ENCODE measurements at regions not wholly inside any gene's neighbourhood (a gene's known extent, or its start where the extent isn't known, plus 50 kb on each side); places are given as distances from the start of the nearest gene placed in this dataset.

DNA sequence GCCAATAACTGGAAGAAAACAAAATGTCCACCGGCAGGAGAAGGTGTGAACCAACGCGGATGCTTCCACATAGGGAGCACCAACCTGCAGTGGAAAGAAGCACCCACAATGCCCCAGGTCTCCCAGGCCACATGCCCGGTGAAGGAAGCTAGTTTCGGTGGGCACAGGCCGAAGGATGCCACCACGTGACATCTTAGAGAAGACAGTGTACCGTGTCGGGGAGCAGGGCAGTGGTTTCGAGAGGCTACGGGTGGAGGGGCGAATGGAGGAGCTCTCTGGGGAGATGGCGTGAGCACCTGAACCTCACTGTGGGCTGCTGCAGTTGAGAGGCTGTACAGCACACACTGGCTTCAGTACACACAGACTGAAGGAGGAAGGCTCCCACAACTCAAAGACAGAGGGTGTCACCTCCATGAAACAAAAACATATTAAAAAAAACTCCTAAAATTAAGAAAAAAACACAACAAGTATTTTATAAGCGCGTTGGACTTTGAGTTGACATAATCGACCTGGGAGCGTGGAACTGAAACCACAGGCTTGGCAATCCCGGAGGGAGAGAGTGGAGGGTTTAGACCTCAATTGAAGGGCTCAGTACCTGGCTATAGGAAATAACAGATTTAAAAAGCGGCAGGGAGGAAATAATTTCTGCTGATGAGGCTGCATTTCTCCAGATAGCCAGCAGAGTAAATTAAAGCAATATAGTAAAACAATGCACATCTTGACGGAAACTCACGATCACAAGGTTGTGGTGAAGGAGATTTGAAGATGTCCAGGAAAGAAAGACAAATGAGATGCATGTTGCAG lies 160.1 kb downstream of the RTP5 start:
- Histone ChIP-seq H2AFZ (ENCODE audit: low read depth, low read length) (no peak overlapping the region), H3K27me3 (ENCODE audit: insufficient read depth, low read length) (peaks cover 22% of the 10 kb centered on the region), H3K9me3 (ENCODE audit: low read length) (no peaks in the 10 kb centered on the region), H3K4me3 (ENCODE audit: low read length) (no peak overlapping the region), H3K36me3 (ENCODE audit: insufficient read depth, low read length) (no peaks in the 10 kb centered on the region), H3K4me1 (ENCODE audit: insufficient read depth, low read length) (no peaks in the 10 kb centered on the region)

DNA sequence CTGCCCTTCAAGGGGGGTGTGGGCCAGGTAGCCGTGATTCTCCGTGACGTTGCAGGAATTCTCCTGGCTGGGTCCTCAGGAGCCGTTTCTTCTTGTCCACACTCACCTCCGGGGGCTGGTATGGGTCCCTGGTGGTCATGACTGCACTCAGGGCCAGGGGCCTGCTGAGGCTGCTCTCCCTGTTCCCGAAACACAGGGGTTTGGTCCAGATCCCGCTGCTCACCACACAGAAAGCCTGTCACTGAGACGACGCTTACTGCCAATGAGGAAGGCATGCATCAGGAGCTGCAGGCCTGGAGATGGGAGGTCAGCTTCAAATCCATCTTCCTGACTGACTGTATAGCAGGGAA lies 160.7 kb downstream of the RTP5 start:
- Histone ChIP-seq H3K4me1 (ENCODE audit: insufficient read depth, low read length) (no peaks in the 10 kb centered on the region), H2AFZ (ENCODE audit: low read depth, low read length) (no peak overlapping the region), H3K4me3 (ENCODE audit: low read length) (no peak overlapping the region), H3K27me3 (ENCODE audit: insufficient read depth, low read length) (peaks cover 26% of the 10 kb centered on the region), H3K9me3 (ENCODE audit: low read length) (no peaks in the 10 kb centered on the region), H3K36me3 (ENCODE audit: insufficient read depth, low read length) (no peaks in the 10 kb centered on the region)

GRCh38 chr2:242030858-242031257 lies 161.3 kb downstream of the RTP5 start:
- Histone ChIP-seq H3K4me1 (ENCODE audit: insufficient read depth, low read length) (no peaks in the 10 kb centered on the region), H3K27me3 (ENCODE audit: insufficient read depth, low read length) (peaks cover 28% of the 10 kb centered on the region), H3K4me3 (ENCODE audit: low read length) (no peak overlapping the region), H3K36me3 (ENCODE audit: insufficient read depth, low read length) (no peaks in the 10 kb centered on the region), H2AFZ (ENCODE audit: low read depth, low read length) (no peak overlapping the region), H3K9me3 (ENCODE audit: low read length) (no peaks in the 10 kb centered on the region)

GRCh38 chr2:242031481-242032019 lies 162.0 kb downstream of the RTP5 start:
- Histone ChIP-seq H3K9me3 (ENCODE audit: low read length) (no peaks in the 10 kb centered on the region), H2AFZ (ENCODE audit: low read depth, low read length) (no peak overlapping the region), H3K4me1 (ENCODE audit: insufficient read depth, low read length) (no peaks in the 10 kb centered on the region), H3K36me3 (ENCODE audit: insufficient read depth, low read length) (no peaks in the 10 kb centered on the region), H3K27me3 (ENCODE audit: insufficient read depth, low read length) (peaks cover 33% of the 10 kb centered on the region), H3K4me3 (ENCODE audit: low read length) (no peak overlapping the region)

DNA sequence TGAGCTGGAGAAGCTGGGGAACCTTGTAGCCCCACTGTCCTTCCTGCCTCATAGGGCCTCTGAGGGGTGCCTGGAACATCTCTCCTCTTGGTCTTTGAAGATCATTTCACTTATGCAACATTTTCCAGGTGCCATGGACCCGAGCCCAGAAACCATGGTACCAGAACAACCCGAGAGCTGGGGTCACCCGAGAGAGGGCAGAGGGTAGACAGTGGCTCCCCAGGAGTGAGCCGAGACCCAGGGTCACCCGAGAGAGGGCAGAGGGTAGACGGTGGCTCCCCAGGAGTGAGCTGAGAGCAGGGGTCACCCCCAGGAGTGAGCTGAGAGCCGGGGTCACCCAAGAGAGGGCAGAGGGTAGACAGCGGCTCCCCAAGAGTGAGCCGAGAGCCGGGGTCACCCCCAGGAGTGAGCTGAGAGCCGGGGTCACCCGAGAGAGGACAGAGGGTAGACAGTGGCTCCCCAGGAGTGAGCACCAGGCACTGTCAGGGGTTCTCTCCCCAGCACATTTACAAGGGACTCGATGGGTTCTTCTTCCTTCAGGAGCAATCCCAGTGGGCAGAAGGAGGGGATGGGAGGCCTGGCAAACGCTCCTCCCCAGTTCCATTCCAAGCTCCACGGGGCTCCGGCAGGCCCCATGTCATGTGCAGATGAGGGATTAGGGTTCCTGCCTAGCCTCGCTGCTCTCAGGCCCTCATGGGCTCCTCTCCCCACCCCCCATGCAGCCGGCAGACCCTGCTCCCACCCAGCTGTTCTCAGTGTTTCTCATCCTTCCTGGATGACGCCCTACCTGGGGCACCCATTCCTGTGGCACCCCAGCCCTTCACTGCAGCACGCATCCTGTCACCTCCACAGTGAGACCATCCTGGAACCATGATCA lies 163.5 kb downstream of the RTP5 start:
- Histone ChIP-seq H2AFZ (ENCODE audit: low read depth, low read length) (no peak overlapping the region), H3K36me3 (ENCODE audit: insufficient read depth, low read length) (no peaks in the 10 kb centered on the region), H3K4me3 (ENCODE audit: low read length) (no peak overlapping the region), H3K9me3 (ENCODE audit: low read length) (no peaks in the 10 kb centered on the region), H3K4me1 (ENCODE audit: insufficient read depth, low read length) (no peaks in the 10 kb centered on the region), H3K27me3 (ENCODE audit: insufficient read depth, low read length) (peaks cover 33% of the 10 kb centered on the region)

GRCh38 chr2:242034138-242034537 lies 164.6 kb downstream of the RTP5 start:
- Histone ChIP-seq H3K4me3 (ENCODE audit: low read length) (no peak overlapping the region), H3K9me3 (ENCODE audit: low read length) (no peaks in the 10 kb centered on the region), H3K27me3 (ENCODE audit: insufficient read depth, low read length) (peaks cover 33% of the 10 kb centered on the region), H3K4me1 (ENCODE audit: insufficient read depth, low read length) (no peaks in the 10 kb centered on the region), H2AFZ (ENCODE audit: low read depth, low read length) (no peak overlapping the region), H3K36me3 (ENCODE audit: insufficient read depth, low read length) (no peaks in the 10 kb centered on the region)

- Histone ChIP-seq H3K36me3 (ENCODE audit: insufficient read depth, low read length) (no peaks in the 10 kb centered on the region), H2AFZ (ENCODE audit: low read depth, low read length) (no peak overlapping the region), H3K4me1 (ENCODE audit: insufficient read depth, low read length) (no peaks in the 10 kb centered on the region), H3K9me3 (ENCODE audit: low read length) (no peaks in the 10 kb centered on the region), H3K27me3 (ENCODE audit: insufficient read depth, low read length) (peaks cover 33% of the 10 kb centered on the region), H3K4me3 (ENCODE audit: low read length) (no peak overlapping the region)
These were observed 165.7 kb downstream of the RTP5 start for GRCh38 chr2:242034996-242035814.

DNA sequence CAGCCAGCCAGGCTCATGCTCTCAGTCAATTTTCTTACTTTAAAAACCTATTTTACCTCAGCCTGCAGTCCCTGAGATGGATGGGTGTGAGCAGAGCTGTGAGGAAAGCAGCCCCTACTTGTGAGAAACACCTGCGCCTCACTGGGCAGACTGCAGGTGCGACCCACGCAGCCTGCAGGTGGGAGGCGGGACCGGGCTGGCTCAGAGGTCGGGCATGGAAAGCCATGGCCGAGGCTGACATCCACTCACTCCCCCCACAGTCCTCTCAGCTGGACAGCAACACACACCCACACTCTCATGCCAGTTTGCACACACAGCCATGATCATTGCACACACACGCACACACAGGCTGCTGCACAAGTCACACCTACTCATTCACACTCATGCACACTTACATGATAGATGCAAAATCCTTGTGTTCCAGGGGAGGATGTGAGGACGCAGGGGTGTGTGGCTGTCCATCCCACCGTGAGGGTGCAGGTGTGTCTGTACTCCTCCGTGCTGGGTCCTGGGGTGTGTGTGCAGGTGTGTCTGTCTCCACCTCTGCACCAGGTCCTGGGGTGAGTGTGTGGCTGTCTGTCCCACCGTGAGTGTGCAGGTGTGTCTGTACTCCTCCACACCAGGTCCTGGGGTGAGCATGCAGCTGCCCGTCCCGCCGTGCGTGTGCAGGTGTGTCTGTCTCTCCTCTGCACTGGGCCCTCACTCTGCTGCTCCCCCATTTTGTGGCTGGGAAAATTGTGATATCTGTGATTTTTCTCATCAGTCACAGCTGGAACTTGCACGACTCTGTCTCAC lies 166.5 kb downstream of the RTP5 start:
- H2AFZ ChIP-seq (ENCODE audit: low read depth, low read length): no peak overlapping the region
- H3K9me3 ChIP-seq (ENCODE audit: low read length): no peaks in the 10 kb centered on the region
- H3K27me3 ChIP-seq (ENCODE audit: insufficient read depth, low read length): peaks cover 30% of the 10 kb centered on the region
- no peaks in the 10 kb centered on the region for H3K36me3 ChIP-seq (ENCODE audit: insufficient read depth, low read length)
- H3K4me1 ChIP-seq (ENCODE audit: insufficient read depth, low read length): no peaks in the 10 kb centered on the region
- H3K4me3 ChIP-seq (ENCODE audit: low read length): no peak overlapping the region

DNA sequence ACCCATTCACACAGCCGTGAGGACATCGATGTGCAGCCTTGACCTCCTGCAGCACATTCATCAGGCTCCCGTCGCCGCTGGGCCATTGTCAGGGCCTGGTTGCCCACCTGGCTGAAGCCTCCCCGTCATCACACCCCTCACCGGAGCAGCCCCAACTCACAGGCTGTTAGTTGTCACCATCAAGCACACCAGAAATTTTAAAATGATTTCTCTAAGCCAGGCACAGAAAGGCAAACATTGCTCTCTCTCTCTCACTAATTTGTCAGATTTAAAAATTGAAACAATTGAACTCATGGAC lies 167.1 kb downstream of the RTP5 start:
- Histone ChIP-seq H3K4me3 (ENCODE audit: low read length) (no peak overlapping the region), H3K27me3 (ENCODE audit: insufficient read depth, low read length) (peaks cover 27% of the 10 kb centered on the region), H3K4me1 (ENCODE audit: insufficient read depth, low read length) (no peaks in the 10 kb centered on the region), H2AFZ (ENCODE audit: low read depth, low read length) (no peak overlapping the region), H3K9me3 (ENCODE audit: low read length) (no peaks in the 10 kb centered on the region), H3K36me3 (ENCODE audit: insufficient read depth, low read length) (no peaks in the 10 kb centered on the region)

- H3K27me3 ChIP-seq (ENCODE audit: insufficient read depth, low read length): peaks cover 21% of the 10 kb centered on the region
- H3K4me3 ChIP-seq (ENCODE audit: low read length): no peak overlapping the region
- no peaks in the 10 kb centered on the region for H3K4me1 ChIP-seq (ENCODE audit: insufficient read depth, low read length)
- H3K36me3 ChIP-seq (ENCODE audit: insufficient read depth, low read length): no peaks in the 10 kb centered on the region
- no peak overlapping the region for H2AFZ ChIP-seq (ENCODE audit: low read depth, low read length)
- H3K9me3 ChIP-seq (ENCODE audit: low read length): no peaks in the 10 kb centered on the region
These were observed 168.8 kb downstream of the RTP5 start for GRCh38 chr2:242038166-242038927.

DNA sequence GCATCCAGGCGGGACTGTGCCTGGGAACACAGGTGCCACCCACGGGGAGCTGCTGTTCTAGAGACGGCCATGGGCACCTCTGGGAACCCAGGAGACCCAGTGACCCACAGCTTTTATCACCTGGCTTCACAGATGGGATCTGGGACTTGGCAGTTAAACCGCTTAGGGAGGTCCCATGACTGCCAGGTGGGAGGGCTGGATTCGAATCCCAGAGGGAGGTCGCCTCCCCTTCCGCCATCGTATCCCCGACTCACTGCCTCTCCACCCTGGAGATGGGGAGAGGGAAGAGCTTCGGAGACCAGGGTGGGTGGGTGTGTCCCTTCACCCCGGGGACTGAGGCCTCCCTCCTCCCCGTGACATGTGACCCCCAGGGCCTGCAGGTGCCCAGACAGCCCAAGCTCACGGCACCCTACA lies 169.4 kb downstream of the RTP5 start:
- no peaks in the 10 kb centered on the region for H3K4me1 ChIP-seq (ENCODE audit: insufficient read depth, low read length)
- H3K27me3 ChIP-seq (ENCODE audit: insufficient read depth, low read length): peaks cover 15% of the 10 kb centered on the region
- H2AFZ ChIP-seq (ENCODE audit: low read depth, low read length): no peak overlapping the region
- no peaks in the 10 kb centered on the region for H3K36me3 ChIP-seq (ENCODE audit: insufficient read depth, low read length)
- no peak overlapping the region for H3K4me3 ChIP-seq (ENCODE audit: low read length)
- H3K9me3 ChIP-seq (ENCODE audit: low read length): no peaks in the 10 kb centered on the region

DNA sequence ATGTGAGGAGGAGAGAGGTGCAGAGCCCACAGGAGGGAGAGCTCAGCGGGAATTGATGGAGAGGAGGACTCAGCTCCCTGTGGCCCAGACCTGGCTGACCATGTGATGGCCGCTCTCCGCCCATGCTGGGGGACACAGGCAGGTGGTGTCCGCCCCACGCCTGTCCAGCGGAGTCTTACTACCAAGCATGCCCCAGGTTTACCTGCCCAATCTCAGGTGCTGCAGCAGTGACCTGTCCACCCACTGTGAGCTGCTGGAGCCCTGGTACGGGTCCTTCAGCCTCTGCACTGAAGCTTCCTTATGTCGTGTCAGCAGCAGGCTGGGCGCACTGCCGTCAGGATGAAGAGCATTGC lies 170.8 kb downstream of the RTP5 start:
- Histone ChIP-seq H3K4me3 (ENCODE audit: low read length) (no peak overlapping the region), H3K27me3 (ENCODE audit: insufficient read depth, low read length) (peaks cover 7% of the 10 kb centered on the region), H3K9me3 (ENCODE audit: low read length) (no peaks in the 10 kb centered on the region), H2AFZ (ENCODE audit: low read depth, low read length) (no peak overlapping the region), H3K36me3 (ENCODE audit: insufficient read depth, low read length) (no peaks in the 10 kb centered on the region), H3K4me1 (ENCODE audit: insufficient read depth, low read length) (no peaks in the 10 kb centered on the region)

Measured in neuron (in vitro differentiated cells).